Naive thymus-derived CD4-positive, alpha-beta T cell (primary cell): ENCODE measurements at regions not wholly inside any gene's neighbourhood (a gene's known extent, or its start where the extent isn't known, plus 50 kb on each side); places are given as distances from the start of the nearest gene placed in this dataset.

Experiments
- ATAC-seq: fragments of 150-1000 bp; cut with Tn5 transposase; 2 replicates; pipeline ENCODE4 v1.10.0; 2021; ENCODE audit warnings: mild to moderate bottlenecking, moderate library complexity
- CTCF ChIA-PET: fragments of 350-600 bp; sonication (Branson Sonifier 250); formaldehyde crosslinking; loops from one replicate; lab custom pipeline; 2021; ENCODE audit warnings: antibody characterized with exemption; lab: Charles Lee
- POLR2A ChIA-PET: fragments of 350-600 bp; sonication (Branson Sonifier 250); formaldehyde crosslinking; loops from one replicate; lab custom pipeline; 2021; ENCODE audit warnings: antibody characterized with exemption, inconsistent platforms; lab: Charles Lee
- DNase-seq, 9 donors: peaks; one replicate each; pipeline versions ENCODE4 v3.0.0 to v3.0.0-alpha.2; 2020 to 2022; ENCODE audit warnings: mixed read lengths in 1 of 9
- H3K27ac ChIP-seq: one replicate; pipeline ENCODE4 v1.7.0; 2013; ENCODE audit warnings: mild to moderate bottlenecking, low read depth, low read length, moderate library complexity
- H3K27me3 ChIP-seq, 2 donors: one replicate each; pipeline ENCODE4 v1.7.0; 2013; ENCODE audit warnings: low read length in 2 of 2, mild to moderate bottlenecking in 2 of 2, moderate library complexity in 2 of 2; ENCODE audit not compliant: control insufficient read depth in 2 of 2, insufficient read depth in 2 of 2
- H3K36me3 ChIP-seq, 3 experiments: 1 replicate in 2 of 3; 2 replicates in 1 of 3; pipeline ENCODE4 v1.7.0; 2013; ENCODE audit warnings: low read length in 3 of 3, mild to moderate bottlenecking in 3 of 3, moderate library complexity in 1 of 3; ENCODE audit not compliant: insufficient read depth in 3 of 3, control insufficient read depth in 2 of 3
- H3K4me1 ChIP-seq, 2 donors: one replicate each; pipeline ENCODE4 v1.7.0; 2013; ENCODE audit warnings: low read length in 2 of 2, mild to moderate bottlenecking in 2 of 2, moderate library complexity in 1 of 2; ENCODE audit not compliant: control insufficient read depth in 2 of 2, insufficient read depth in 2 of 2
- H3K4me3 ChIP-seq: 2 replicates; pipeline ENCODE4 v1.7.0; 2013; ENCODE audit warnings: mild to moderate bottlenecking, low read length
- H3K9me3 ChIP-seq, 3 experiments: 1 replicate in 2 of 3; 2 replicates in 1 of 3; pipeline ENCODE4 v1.7.0; 2013; ENCODE audit warnings: low read length in 3 of 3; ENCODE audit not compliant: control insufficient read depth in 2 of 3
- H3K27ac Mint-ChIP-seq, 9 donors: one replicate each; pipeline ENCODE4 v1.8.0; 2020 to 2022; ENCODE audit warnings: mixed read lengths in 9 of 9, mild to moderate bottlenecking in 8 of 9, moderate library complexity in 5 of 9, inconsistent platforms in 2 of 9
- H3K27me3 Mint-ChIP-seq, 5 donors: one replicate each; pipeline ENCODE4 v1.8.0; 2021 to 2022; ENCODE audit warnings: mixed read lengths in 5 of 5, mild to moderate bottlenecking in 1 of 5
- H3K36me3 Mint-ChIP-seq, 5 donors: one replicate each; pipeline ENCODE4 v1.8.0; 2020 to 2022; ENCODE audit warnings: mixed read lengths in 5 of 5, mild to moderate bottlenecking in 3 of 5, inconsistent platforms in 1 of 5
- H3K4me1 Mint-ChIP-seq, 7 donors: one replicate each; pipeline ENCODE4 v1.8.0; 2020 to 2022; ENCODE audit warnings: mixed read lengths in 7 of 7, mild to moderate bottlenecking in 3 of 7, inconsistent platforms in 1 of 7
- H3K4me3 Mint-ChIP-seq, 10 donors: one replicate each; pipeline ENCODE4 v1.8.0; 2020 to 2022; ENCODE audit warnings: mild to moderate bottlenecking in 10 of 10, mixed read lengths in 10 of 10, moderate library complexity in 6 of 10, inconsistent platforms in 2 of 10
- H3K9me3 Mint-ChIP-seq, 11 donors: one replicate each; pipeline ENCODE4 v1.8.0; 2020 to 2022; ENCODE audit warnings: mixed read lengths in 11 of 11, mild to moderate bottlenecking in 4 of 11, inconsistent platforms in 1 of 11, moderate library complexity in 1 of 11
- intact Hi-C, 2 donors: fragments of 100-400 bp; cut with micrococcal nuclease; formaldehyde crosslinking; loops; one replicate each; pipeline ENCODE4 v1.15.1; 2023

- no peaks in the 10 kb centered on the region for H3K36me3 ChIP-seq
- H3K27me3 ChIP-seq = no peaks in the 10 kb centered on the region
- H3K27ac Mint-ChIP-seq = no peak overlapping the region
- no peak overlapping the region for H3K27ac ChIP-seq
- H3K4me3 Mint-ChIP-seq = no peak overlapping the region
- ChIA-PET CTCF (no interaction called here), POLR2A (no interaction called here)
- no peak overlapping the region for H3K4me3 ChIP-seq
- H3K9me3 Mint-ChIP-seq = peaks cover 0 to 4% (median under 1%) of the 10 kb centered on the region in 11 donors
- H3K4me1 ChIP-seq = no peaks in the 10 kb centered on the region
- intact Hi-C loops = no loop called here
- H3K4me1 Mint-ChIP-seq = no peaks in the 10 kb centered on the region
- H3K27me3 Mint-ChIP-seq = no peaks in the 10 kb centered on the region
- H3K36me3 Mint-ChIP-seq = no peaks in the 10 kb centered on the region
- no peak for ATAC-seq
- no peaks in the 10 kb centered on the region for H3K9me3 ChIP-seq
- DNase-seq = no peak
These were observed 241.2 kb upstream of the CTSO start for GRCh38 chr4:156194896-156195295.

- DNase-seq (no peak), ATAC-seq (no peak)
- intact Hi-C loops = no loop called here
- H3K27ac ChIP-seq = no peak overlapping the region
- H3K27me3 ChIP-seq = no peaks in the 10 kb centered on the region
- H3K9me3 ChIP-seq = no peaks in the 10 kb centered on the region
- Mint-ChIP-seq H3K4me1 (no peaks in the 10 kb centered on the region), H3K36me3 (no peaks in the 10 kb centered on the region), H3K27ac (no peak overlapping the region), H3K27me3 (no peaks in the 10 kb centered on the region), H3K4me3 (no peak overlapping the region), H3K9me3 (peaks cover 0 to 4% (median 0%) of the 10 kb centered on the region in 11 donors)
- ChIA-PET CTCF (no interaction called here), POLR2A (no interaction called here)
- H3K36me3 ChIP-seq = no peaks in the 10 kb centered on the region
- no peak overlapping the region for H3K4me3 ChIP-seq
- no peaks in the 10 kb centered on the region for H3K4me1 ChIP-seq
These were observed 240.1 kb upstream of the CTSO start for GRCh38 chr4:156193800-156194199.

- H3K9me3 Mint-ChIP-seq = peaks cover 0 to 4% (median 1%) of the 10 kb centered on the region in 11 donors
- Histone ChIP-seq H3K36me3 (no peaks in the 10 kb centered on the region), H3K9me3 (no peaks in the 10 kb centered on the region), H3K27me3 (no peaks in the 10 kb centered on the region), H3K4me1 (no peaks in the 10 kb centered on the region), H3K27ac (no peak overlapping the region), H3K4me3 (no peak overlapping the region)
- CTCF ChIA-PET = no interaction called here
- no peaks in the 10 kb centered on the region for H3K4me1 Mint-ChIP-seq
- POLR2A ChIA-PET = no interaction called here
- H3K4me3 Mint-ChIP-seq = no peak overlapping the region
- no peaks in the 10 kb centered on the region for H3K27me3 Mint-ChIP-seq
- no peaks in the 10 kb centered on the region for H3K36me3 Mint-ChIP-seq
- no peak for ATAC-seq
- no peak for DNase-seq
- no peak overlapping the region for H3K27ac Mint-ChIP-seq
- intact Hi-C loops = no loop called here
These were observed 239.4 kb upstream of the CTSO start for GRCh38 chr4:156193106-156193505.

- H3K27ac ChIP-seq = no peak overlapping the region
- intact Hi-C loops = no loop called here
- Mint-ChIP-seq H3K9me3 (peaks cover 0 to 5% (median 0%) of the 10 kb centered on the region in 11 donors), H3K27ac (no peak overlapping the region), H3K4me3 (no peak overlapping the region), H3K4me1 (no peaks in the 10 kb centered on the region), H3K27me3 (no peaks in the 10 kb centered on the region), H3K36me3 (no peaks in the 10 kb centered on the region)
- ChIA-PET POLR2A (no interaction called here), CTCF (no interaction called here)
- H3K36me3 ChIP-seq = no peaks in the 10 kb centered on the region
- no peaks in the 10 kb centered on the region for H3K9me3 ChIP-seq
- H3K4me1 ChIP-seq = no peaks in the 10 kb centered on the region
- no peak overlapping the region for H3K4me3 ChIP-seq
- H3K27me3 ChIP-seq = no peaks in the 10 kb centered on the region
- ATAC-seq (no peak), DNase-seq (no peak)
These were observed 238.4 kb upstream of the CTSO start for GRCh38 chr4:156192033-156192432.

- no peaks in the 10 kb centered on the region for H3K9me3 ChIP-seq
- no peak overlapping the region for H3K4me3 Mint-ChIP-seq
- H3K36me3 ChIP-seq = no peaks in the 10 kb centered on the region
- ATAC-seq (no peak), DNase-seq (no peak)
- H3K27me3 Mint-ChIP-seq = no peaks in the 10 kb centered on the region
- peaks cover 0 to 5% (median 0%) of the 10 kb centered on the region in 11 donors for H3K9me3 Mint-ChIP-seq
- H3K4me1 ChIP-seq = no peaks in the 10 kb centered on the region
- no peaks in the 10 kb centered on the region for H3K4me1 Mint-ChIP-seq
- H3K27me3 ChIP-seq = no peaks in the 10 kb centered on the region
- no peak overlapping the region for H3K27ac Mint-ChIP-seq
- POLR2A ChIA-PET = no interaction called here
- intact Hi-C loops = no loop called here
- no peak overlapping the region for H3K4me3 ChIP-seq
- no peak overlapping the region for H3K27ac ChIP-seq
- CTCF ChIA-PET = no interaction called here
- H3K36me3 Mint-ChIP-seq = no peaks in the 10 kb centered on the region
These were observed 237.5 kb upstream of the CTSO start for GRCh38 chr4:156191044-156191781.

- ChIA-PET POLR2A (no interaction called here), CTCF (no interaction called here)
- intact Hi-C loops = no loop called here
- H3K27ac ChIP-seq = no peak overlapping the region
- no peak for ATAC-seq
- H3K27ac Mint-ChIP-seq = no peak overlapping the region
- H3K36me3 Mint-ChIP-seq = no peaks in the 10 kb centered on the region
- H3K27me3 Mint-ChIP-seq = no peaks in the 10 kb centered on the region
- H3K9me3 ChIP-seq = no peaks in the 10 kb centered on the region
- H3K4me3 Mint-ChIP-seq = no peak overlapping the region
- no peaks in the 10 kb centered on the region for H3K4me1 Mint-ChIP-seq
- no peaks in the 10 kb centered on the region for H3K27me3 ChIP-seq
- H3K4me1 ChIP-seq = no peaks in the 10 kb centered on the region
- no peaks in the 10 kb centered on the region for H3K36me3 ChIP-seq
- no peak for DNase-seq
- H3K4me3 ChIP-seq = no peak overlapping the region
- H3K9me3 Mint-ChIP-seq = peaks cover 0 to 5% (median 0%) of the 10 kb centered on the region in 11 donors
These were observed 236.9 kb upstream of the CTSO start for GRCh38 chr4:156190615-156191014.

GRCh38 chr4:156188596-156188995 is 234.9 kb upstream of the CTSO start:
- no peak overlapping the region for H3K27ac Mint-ChIP-seq
- no peaks in the 10 kb centered on the region for H3K27me3 Mint-ChIP-seq
- ChIA-PET CTCF (no interaction called here), POLR2A (no interaction called here)
- ATAC-seq (no peak), DNase-seq (no peak)
- intact Hi-C loops = no loop called here
- no peak overlapping the region for H3K4me3 Mint-ChIP-seq
- Histone ChIP-seq H3K36me3 (no peaks in the 10 kb centered on the region), H3K27me3 (no peaks in the 10 kb centered on the region), H3K27ac (no peak overlapping the region), H3K9me3 (no peaks in the 10 kb centered on the region), H3K4me1 (no peaks in the 10 kb centered on the region), H3K4me3 (no peak overlapping the region)
- no peaks in the 10 kb centered on the region for H3K4me1 Mint-ChIP-seq
- peaks cover 0 to 5% (median 0%) of the 10 kb centered on the region in 11 donors for H3K9me3 Mint-ChIP-seq
- no peaks in the 10 kb centered on the region for H3K36me3 Mint-ChIP-seq
